Activated naive CD4-positive, alpha-beta T cell treated with anti-CD3 and anti-CD28 coated beads, Interleukin-2, amount 10 ng/mL, durations not matched to agents 7 days and 5 days (primary cell): ENCODE measurements at regions not wholly inside any gene's neighbourhood (a gene's known extent, or its start where the extent isn't known, plus 50 kb on each side); places are given as distances from the start of the nearest gene placed in this dataset.
"Not testable (repeated sequence)": the region's sequence is repeated elsewhere in the genome, so short reads cannot be mapped to it uniquely, and the experiment has no call there.

Source experiments
- CTCF ChIA-PET: fragments of 350-600 bp; sonication (Branson Sonifier 250); formaldehyde crosslinking; loops from one replicate; lab custom pipeline; 2021; ENCODE audit warnings: antibody characterized with exemption; lab: Charles Lee
- DNase-seq: peaks from one replicate; pipeline ENCODE4 v3.0.0-alpha.2; 2020
- H3K27ac Mint-ChIP-seq: one replicate; pipeline ENCODE4 v1.8.0; 2021; ENCODE audit warnings: mild to moderate bottlenecking, moderate library complexity, mixed read lengths
- H3K27me3 Mint-ChIP-seq: one replicate; pipeline ENCODE4 v1.8.0; 2021; ENCODE audit warnings: mild to moderate bottlenecking, mixed read lengths
- H3K36me3 Mint-ChIP-seq: one replicate; pipeline ENCODE4 v1.8.0; 2021; ENCODE audit warnings: mixed read lengths
- H3K4me1 Mint-ChIP-seq: one replicate; pipeline ENCODE4 v1.8.0; 2021; ENCODE audit warnings: mixed read lengths
- H3K4me3 Mint-ChIP-seq: one replicate; pipeline ENCODE4 v1.8.0; 2021; ENCODE audit warnings: mild to moderate bottlenecking, moderate library complexity, mixed read lengths
- H3K9me3 Mint-ChIP-seq: one replicate; pipeline ENCODE4 v1.8.0; 2021; ENCODE audit warnings: mixed read lengths

DNA sequence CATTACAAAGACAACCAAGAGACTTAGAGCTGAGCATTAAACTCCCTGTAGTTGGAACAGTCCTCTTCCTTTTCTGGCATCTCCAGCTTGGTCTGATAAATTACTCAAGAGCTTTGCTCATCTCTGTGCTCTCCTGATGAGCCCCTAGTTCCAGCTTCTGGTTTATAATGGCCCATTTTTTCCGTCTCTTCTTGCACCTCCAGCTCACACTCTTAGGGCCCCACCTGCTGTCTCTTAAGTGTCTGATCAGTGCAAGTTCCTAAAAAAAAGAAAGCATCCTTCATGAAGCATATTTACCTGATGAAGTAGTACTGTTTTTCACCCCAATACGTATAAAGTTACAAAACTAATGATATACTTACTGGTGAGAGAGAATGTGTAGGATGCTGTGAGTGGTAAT is 822.9 kb downstream of the RNF144A start:
- no peak overlapping the region for H3K4me3 Mint-ChIP-seq
- H3K27me3 Mint-ChIP-seq = no peaks in the 10 kb centered on the region
- H3K4me1 Mint-ChIP-seq = no peaks in the 10 kb centered on the region
- CTCF ChIA-PET = interaction anchor here (0.8 kb wide), 1 partner anchor 312 kb away, joined by 3 read pairs; no protein-coding TSS in a partner anchor
- H3K36me3 Mint-ChIP-seq = peaks cover 3% of the 10 kb centered on the region
- H3K9me3 Mint-ChIP-seq = peaks cover 2% of the 10 kb centered on the region
- no peak overlapping the region for H3K27ac Mint-ChIP-seq
- DNase-seq = no peak

DNA sequence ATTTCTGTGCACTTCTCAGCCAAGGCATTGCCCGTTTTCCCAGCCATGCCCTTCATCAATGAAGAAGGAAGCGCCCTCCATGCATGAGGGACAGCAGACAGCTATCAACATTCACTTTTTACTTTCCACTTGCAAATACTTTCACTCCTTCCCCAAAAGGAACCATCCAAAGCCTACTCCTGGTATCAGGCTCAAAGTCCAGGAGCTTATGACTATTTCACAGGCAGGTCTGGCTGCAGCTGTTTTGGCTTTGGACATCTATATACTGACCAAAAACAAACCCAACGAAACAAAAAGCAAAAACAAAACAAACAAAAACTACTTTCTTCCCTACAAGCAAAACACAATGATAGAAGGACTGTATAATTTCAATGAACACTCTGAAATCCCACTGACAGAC is 825.1 kb downstream of the RNF144A start:
- H3K27me3 Mint-ChIP-seq = no peaks in the 10 kb centered on the region
- peaks cover 2% of the 10 kb centered on the region for H3K9me3 Mint-ChIP-seq
- no peak overlapping the region for H3K4me3 Mint-ChIP-seq
- H3K36me3 Mint-ChIP-seq = no peaks in the 10 kb centered on the region
- H3K27ac Mint-ChIP-seq = no peak overlapping the region
- no peak for DNase-seq
- CTCF ChIA-PET = no interaction called here
- no peaks in the 10 kb centered on the region for H3K4me1 Mint-ChIP-seq

GRCh38 chr2:7744827-7745226 is 827.6 kb downstream of the RNF144A start:
- Mint-ChIP-seq H3K27ac (no peak overlapping the region), H3K4me1 (no peaks in the 10 kb centered on the region), H3K27me3 (peaks cover 4% of the 10 kb centered on the region), H3K36me3 (no peaks in the 10 kb centered on the region), H3K9me3 (peaks cover 4% of the 10 kb centered on the region), H3K4me3 (no peak overlapping the region)
- no peak for DNase-seq
- CTCF ChIA-PET = no interaction called here

DNA sequence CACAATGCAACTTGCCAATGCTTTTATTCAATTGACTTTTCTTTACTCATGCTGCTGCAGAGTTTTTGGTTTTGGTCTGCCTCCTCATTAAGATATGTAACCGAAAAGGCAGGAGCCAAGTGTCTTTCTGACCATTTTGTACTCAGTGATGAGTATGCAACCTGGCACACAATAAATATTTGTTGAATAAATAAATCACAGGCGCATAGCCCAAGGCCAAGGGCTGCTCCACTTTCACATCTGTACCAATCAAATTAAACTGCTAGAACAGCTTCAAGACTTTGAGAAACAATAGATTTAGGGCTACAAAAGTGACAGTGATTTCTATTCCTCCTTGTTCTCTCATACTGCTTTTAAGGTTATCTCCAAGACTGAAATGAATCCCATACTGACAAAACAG is 828.2 kb downstream of the RNF144A start:
- H3K4me3 Mint-ChIP-seq = no peak overlapping the region
- CTCF ChIA-PET = no interaction called here

GRCh38 chr2:7748717-7749415 is 831.7 kb downstream of the RNF144A start:
- Mint-ChIP-seq H3K27me3 (peaks cover 4% of the 10 kb centered on the region), H3K4me1 (no peaks in the 10 kb centered on the region), H3K4me3 (no peak overlapping the region), H3K9me3 (peaks cover 12% of the 10 kb centered on the region), H3K36me3 (no peaks in the 10 kb centered on the region), H3K27ac (no peak overlapping the region)
- no peak for DNase-seq
- CTCF ChIA-PET = no interaction called here

More for the DNA sequence above, 828.2 kb downstream of the RNF144A start:
- no peak for DNase-seq
- Mint-ChIP-seq H3K9me3 (peaks cover 4% of the 10 kb centered on the region), H3K27ac (no peak overlapping the region), H3K27me3 (peaks cover 4% of the 10 kb centered on the region), H3K36me3 (no peaks in the 10 kb centered on the region), H3K4me1 (no peaks in the 10 kb centered on the region)

DNA sequence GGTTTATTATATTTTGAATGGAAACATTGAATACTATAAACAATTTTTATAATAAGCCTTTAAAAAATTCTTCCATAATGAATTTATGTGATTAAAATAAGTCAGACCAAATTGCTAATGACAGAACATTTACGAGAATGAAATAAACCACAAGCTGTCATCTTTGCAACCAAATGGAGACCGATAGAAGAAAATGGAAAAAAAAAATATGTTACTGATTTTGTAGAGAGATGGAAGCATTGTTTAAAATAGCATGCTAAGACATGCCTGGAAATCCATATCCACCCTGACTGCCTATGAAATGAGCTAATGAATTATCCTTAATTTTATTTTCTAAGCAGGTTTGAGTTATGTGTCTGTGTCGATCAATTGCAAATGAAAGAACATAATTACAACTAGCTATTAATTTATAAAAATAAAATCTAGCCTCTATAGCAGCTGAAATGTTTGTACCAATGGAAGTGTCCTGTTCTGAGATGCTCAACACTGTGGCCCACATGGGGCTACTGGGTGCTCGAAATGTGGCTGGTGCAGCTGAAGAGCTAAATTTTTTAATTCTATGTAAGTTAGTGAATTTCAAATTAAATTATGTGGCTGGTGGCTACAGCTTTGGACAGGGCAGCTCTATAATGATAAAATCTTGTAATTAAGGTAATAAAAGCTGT is 832.8 kb downstream of the RNF144A start:
- DNase-seq = no peak
- no peak overlapping the region for H3K27ac Mint-ChIP-seq
- no peak overlapping the region for H3K4me3 Mint-ChIP-seq
- H3K4me1 Mint-ChIP-seq = no peaks in the 10 kb centered on the region
- H3K36me3 Mint-ChIP-seq = no peaks in the 10 kb centered on the region
- peaks cover 4% of the 10 kb centered on the region for H3K27me3 Mint-ChIP-seq
- CTCF ChIA-PET = interaction anchor here (0.6 kb wide), 2 partner anchors 330 to 535 kb away, joined by 3 read pairs; no protein-coding TSS in a partner anchor
- peaks cover 13% of the 10 kb centered on the region for H3K9me3 Mint-ChIP-seq

GRCh38 chr2:7752291-7752690 is 835.1 kb downstream of the RNF144A start:
- Mint-ChIP-seq H3K27me3 (peaks cover 10% of the 10 kb centered on the region), H3K4me1 (no peaks in the 10 kb centered on the region), H3K36me3 (no peaks in the 10 kb centered on the region), H3K27ac (no peak overlapping the region), H3K9me3 (peaks cover 15% of the 10 kb centered on the region), H3K4me3 (no peak overlapping the region)
- DNase-seq = no peak
- CTCF ChIA-PET = interaction anchor here (1.0 kb wide), 1 partner anchor 12 kb away, joined by 4 read pairs; no protein-coding TSS in a partner anchor

DNA sequence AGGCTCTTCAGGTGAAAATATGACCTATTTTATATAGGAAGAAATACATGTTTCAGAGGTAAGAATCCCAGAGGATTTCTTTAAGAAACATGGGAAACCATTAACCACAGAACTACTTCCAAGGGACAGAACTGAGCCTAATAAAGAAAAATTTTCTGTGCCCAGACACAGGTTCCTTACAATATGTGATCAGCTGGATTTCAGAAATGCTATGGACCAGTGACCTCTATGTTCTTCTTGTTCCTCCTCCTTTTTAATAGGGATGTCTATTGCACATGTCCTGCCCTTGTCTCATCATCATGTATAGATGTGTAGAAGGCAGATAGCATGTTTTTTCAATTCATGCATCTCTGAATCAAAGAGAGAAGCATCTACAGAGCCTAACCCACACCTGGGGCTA is 836.6 kb downstream of the RNF144A start:
- Mint-ChIP-seq H3K27ac (no peak overlapping the region), H3K36me3 (no peaks in the 10 kb centered on the region), H3K9me3 (peaks cover 13% of the 10 kb centered on the region), H3K4me3 (no peak overlapping the region), H3K27me3 (peaks cover 6% of the 10 kb centered on the region), H3K4me1 (peaks cover 2% of the 10 kb centered on the region)
- CTCF ChIA-PET = interaction anchor here (1.0 kb wide), 1 partner anchor 18 kb away, joined by 3 read pairs; no protein-coding TSS in a partner anchor
- no peak for DNase-seq

GRCh38 chr2:7755879-7756278 is 838.7 kb downstream of the RNF144A start:
- DNase-seq = no peak
- Mint-ChIP-seq H3K27me3 (peaks cover 6% of the 10 kb centered on the region), H3K9me3 (peaks cover 13% of the 10 kb centered on the region), H3K36me3 (no peaks in the 10 kb centered on the region), H3K4me3 (no peak overlapping the region), H3K4me1 (peaks cover 2% of the 10 kb centered on the region), H3K27ac (no peak overlapping the region)
- CTCF ChIA-PET = no interaction called here

DNA sequence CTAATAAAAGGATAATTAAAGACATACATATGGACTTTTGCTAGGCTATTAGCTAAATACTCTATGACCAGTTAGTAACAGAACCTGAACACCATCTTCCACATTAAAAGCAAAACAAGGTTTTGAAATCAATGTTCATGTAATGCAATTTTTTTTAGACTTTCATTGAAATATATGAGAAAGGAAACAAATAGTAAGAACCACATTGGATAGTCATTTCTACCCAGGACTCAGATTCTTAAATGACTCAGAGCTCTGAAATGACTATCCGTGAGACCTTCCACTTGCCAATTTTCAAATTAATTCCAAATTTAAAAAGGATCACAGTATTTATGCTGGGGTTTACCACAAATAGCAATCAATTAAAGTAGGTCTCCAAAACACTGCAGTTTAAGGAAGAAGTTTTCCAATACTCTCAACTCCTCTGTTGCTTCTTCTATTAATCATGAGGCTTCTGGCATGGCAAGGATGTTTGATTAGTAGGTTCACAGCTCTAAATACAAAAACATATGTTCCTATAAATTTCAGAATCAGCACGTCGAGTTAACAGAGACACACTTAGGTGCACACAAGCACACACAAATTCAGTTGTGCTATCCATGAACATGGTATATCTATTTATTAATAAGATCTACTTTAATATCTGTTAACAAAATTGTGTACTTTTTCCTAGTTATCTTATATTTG is 841.0 kb downstream of the RNF144A start:
- peaks cover 2% of the 10 kb centered on the region for H3K36me3 Mint-ChIP-seq
- peaks cover 6% of the 10 kb centered on the region for H3K27me3 Mint-ChIP-seq
- peaks cover 2% of the 10 kb centered on the region for H3K4me1 Mint-ChIP-seq
- no peak overlapping the region for H3K4me3 Mint-ChIP-seq
- DNase-seq = no peak
- CTCF ChIA-PET = no interaction called here
- peaks cover 17% of the 10 kb centered on the region for H3K9me3 Mint-ChIP-seq
- H3K27ac Mint-ChIP-seq = no peak overlapping the region

GRCh38 chr2:7759898-7760297 is 842.7 kb downstream of the RNF144A start:
- CTCF ChIA-PET = interaction anchor here (0.9 kb wide), 1 partner anchor 14 kb away, joined by 3 read pairs; no protein-coding TSS in a partner anchor
- peaks cover 23% of the 10 kb centered on the region for H3K9me3 Mint-ChIP-seq

DNA sequence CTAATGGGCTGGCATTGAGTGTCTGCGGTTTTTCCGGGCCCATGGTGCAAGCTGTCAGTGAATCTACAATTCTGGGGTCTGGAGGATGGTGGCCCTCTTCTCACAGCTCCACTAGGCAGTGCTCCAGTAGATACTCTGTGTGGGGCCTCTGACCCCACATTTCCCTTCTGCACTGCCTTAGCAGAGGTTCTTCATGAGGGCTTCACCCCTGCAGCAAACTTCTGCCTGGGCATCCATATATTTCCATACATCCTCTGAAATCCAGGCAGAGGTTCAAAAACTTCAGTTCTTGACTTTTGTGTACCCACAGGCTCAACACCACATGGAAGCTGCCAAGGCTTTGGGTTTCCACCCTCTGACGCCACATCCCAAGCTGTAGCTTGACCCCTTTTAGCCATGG is 846.2 kb downstream of the RNF144A start:
- H3K27ac Mint-ChIP-seq, H3K4me1 Mint-ChIP-seq, H3K36me3 Mint-ChIP-seq, H3K27me3 Mint-ChIP-seq, CTCF ChIA-PET, DNase-seq, H3K4me3 Mint-ChIP-seq: not testable (repeated sequence)
- H3K9me3 Mint-ChIP-seq = peaks cover 21% of the 10 kb centered on the region

More at GRCh38 chr2:7759898-7760297, 842.7 kb downstream of the RNF144A start:
- H3K4me3 Mint-ChIP-seq = no peak overlapping the region
- peaks cover 6% of the 10 kb centered on the region for H3K27me3 Mint-ChIP-seq
- H3K4me1 Mint-ChIP-seq = peaks cover 2% of the 10 kb centered on the region
- DNase-seq = no peak
- no peak overlapping the region for H3K27ac Mint-ChIP-seq
- H3K36me3 Mint-ChIP-seq = peaks cover 2% of the 10 kb centered on the region

GRCh38 chr2:7765236-7765635 is 848.0 kb downstream of the RNF144A start:
- no peak for DNase-seq
- H3K9me3 Mint-ChIP-seq = peaks cover 21% of the 10 kb centered on the region
- no peak overlapping the region for H3K4me3 Mint-ChIP-seq
- CTCF ChIA-PET = interaction anchor here (1.7 kb wide), 1 partner anchor 212 kb away, joined by 3 read pairs; no protein-coding TSS in a partner anchor
- no peak overlapping the region for H3K27ac Mint-ChIP-seq
- no peaks in the 10 kb centered on the region for H3K4me1 Mint-ChIP-seq
- H3K27me3 Mint-ChIP-seq = no peaks in the 10 kb centered on the region
- H3K36me3 Mint-ChIP-seq = peaks cover 2% of the 10 kb centered on the region

- H3K27me3 Mint-ChIP-seq = no peaks in the 10 kb centered on the region
- H3K27ac Mint-ChIP-seq = no peak overlapping the region
- no peak overlapping the region for H3K4me3 Mint-ChIP-seq
- CTCF ChIA-PET = interaction anchor here (1.7 kb wide), 1 partner anchor 211 kb away, joined by 3 read pairs; no protein-coding TSS in a partner anchor
- H3K4me1 Mint-ChIP-seq = no peaks in the 10 kb centered on the region
- DNase-seq = no peak
- peaks cover 2% of the 10 kb centered on the region for H3K36me3 Mint-ChIP-seq
- peaks cover 21% of the 10 kb centered on the region for H3K9me3 Mint-ChIP-seq
Measured at GRCh38 chr2:7766088-7766722, 849.0 kb downstream of the RNF144A start.
